Esophagus squamous epithelium (tissue), 5 donors: ENCODE measurements at regions not wholly inside any gene's neighbourhood (a gene's known extent, or its start where the extent isn't known, plus 50 kb on each side); places are given as distances from the start of the nearest gene placed in this dataset.

Source experiments
- DNase-seq: peaks from one replicate; lab custom pipeline; 2025; lab: John Stamatoyannopoulos, UW
- H3K27ac ChIP-seq, 4 donors: fragments of 200-600 bp; sonication (generic); one replicate each; pipeline ENCODE4 v1.5.1; 2016 to 2019; ENCODE audit warnings: mild to moderate bottlenecking in 1 of 4
- H3K27me3 ChIP-seq, 4 donors: fragments of 200-600 bp; sonication (generic); 1 replicate in 3 of 4; 2 replicates in 1 of 4; pipeline versions ENCODE4 v1.5.1 to v1.6.0; 2017 to 2021; ENCODE audit warnings: antibody characterized with exemption in 1 of 4
- H3K36me3 ChIP-seq, 3 donors: fragments of 200-600 bp; sonication (generic); one replicate each; pipeline ENCODE4 v1.5.1; 2016 to 2019
- H3K4me1 ChIP-seq, 3 donors: fragments of 200-600 bp; sonication (generic); one replicate each; pipeline ENCODE4 v1.5.1; 2017 to 2019
- H3K4me3 ChIP-seq, 4 donors: fragments of 200-600 bp; sonication (generic); 1 replicate in 3 of 4; 2 replicates in 1 of 4; pipeline ENCODE4 v1.5.1; 2016 to 2019; ENCODE audit warnings: mild to moderate bottlenecking in 2 of 4, moderate library complexity in 1 of 4
- H3K9me3 ChIP-seq, 3 donors: fragments of 200-600 bp; sonication (generic); one replicate each; pipeline ENCODE4 v1.5.1; 2016 to 2019
- CTCF ChIP-seq, 6 experiments: fragments of 450-650 bp in 4 of 6; fragments of 200-600 bp in 2 of 6; sonication (generic) in 2 of 6; IDR thresholded peaks; one replicate each; pipeline ENCODE4 v1.5.1; 2016 to 2019; ENCODE audit warnings: antibody characterized with exemption in 6 of 6, mild to moderate bottlenecking in 4 of 6, moderate library complexity in 4 of 6
- POLR2A ChIP-seq, 4 donors: fragments of 450-650 bp; IDR thresholded peaks; one replicate each; pipeline ENCODE4 v1.6.1; 2017; ENCODE audit warnings: antibody characterized with exemption in 4 of 4, mild to moderate bottlenecking in 4 of 4, moderate library complexity in 3 of 4
- WGBS, 2 donors: methylation state at CpG; one replicate each; pipeline ENCODE4 v1.1.5; 2018; 5-methylcytosine and 5-hydroxymethylcytosine counted together
- intact Hi-C: fragments of 100-400 bp; cut with DNase I; formaldehyde crosslinking; loops from one replicate; pipeline ENCODE4 v1.15.0; 2022
- donor health status: DM: yes; HTN: yes; CAD: no.

GRCh38 chr18:41537666-41538065 lies 417.4 kb upstream of the PIK3C3 start:
- intact Hi-C loops, result no loop called here
- Histone ChIP-seq H3K9me3 (no peaks in the 10 kb centered on the region), H3K27ac (no peak overlapping the region), H3K36me3 (no peaks in the 10 kb centered on the region), H3K4me1 (no peaks in the 10 kb centered on the region), H3K27me3 (no peaks in the 10 kb centered on the region), H3K4me3 (no peak overlapping the region)
- WGBS, 2 donors, result 40% methylated on average over 3 of the region's 3 CpGs
- DNase-seq, result no peak
- TF ChIP-seq CTCF (IDR thresholded peaks at IDR 0.05) (no peak), POLR2A (IDR thresholded peaks at IDR 0.05) (no peak)

- H3K9me3 ChIP-seq, result no peaks in the 10 kb centered on the region
- H3K36me3 ChIP-seq, result no peaks in the 10 kb centered on the region
- no peaks in the 10 kb centered on the region for H3K27me3 ChIP-seq
- intact Hi-C loops, result no loop called here
- no peaks in the 10 kb centered on the region for H3K4me1 ChIP-seq
- DNase-seq, result no peak
- no peak overlapping the region for H3K4me3 ChIP-seq
- H3K27ac ChIP-seq, result no peak overlapping the region
- TF ChIP-seq POLR2A (IDR thresholded peaks at IDR 0.05) (no peak), CTCF (IDR thresholded peaks at IDR 0.05) (no peak)
- 50 to 55% methylated on average over 6 of the region's 6 CpGs for WGBS, 2 donors
Measured at GRCh38 chr18:41532344-41533086, 422.5 kb upstream of the PIK3C3 start.

- DNase-seq, result no peak
- H3K27me3 ChIP-seq, result no peaks in the 10 kb centered on the region
- H3K4me3 ChIP-seq, result no peak overlapping the region
- intact Hi-C loops, result no loop called here
- H3K4me1 ChIP-seq, result no peaks in the 10 kb centered on the region
- H3K9me3 ChIP-seq, result no peaks in the 10 kb centered on the region
- no peak overlapping the region for H3K27ac ChIP-seq
- WGBS, 2 donors, result 81 to 88% methylated on average over 1 of the region's 1 CpG
- no peaks in the 10 kb centered on the region for H3K36me3 ChIP-seq
- TF ChIP-seq CTCF (IDR thresholded peaks at IDR 0.05), result no peak
- no peak for TF ChIP-seq POLR2A (IDR thresholded peaks at IDR 0.05)
Measured at GRCh38 chr18:41530970-41531369, 424.1 kb upstream of the PIK3C3 start.

GRCh38 chr18:41529093-41529492 lies 425.9 kb upstream of the PIK3C3 start:
- no peak for DNase-seq
- Histone ChIP-seq H3K4me1 (no peaks in the 10 kb centered on the region), H3K36me3 (no peaks in the 10 kb centered on the region), H3K9me3 (no peaks in the 10 kb centered on the region), H3K4me3 (no peak overlapping the region), H3K27me3 (no peaks in the 10 kb centered on the region), H3K27ac (no peak overlapping the region)
- TF ChIP-seq CTCF (IDR thresholded peaks at IDR 0.05) (no peak), POLR2A (IDR thresholded peaks at IDR 0.05) (no peak)
- WGBS, 2 donors, result 82 to 90% methylated on average over 2 of the region's 2 CpGs
- intact Hi-C loops, result no loop called here

- intact Hi-C loops, result no loop called here
- Histone ChIP-seq H3K36me3 (no peaks in the 10 kb centered on the region), H3K4me1 (no peaks in the 10 kb centered on the region), H3K27ac (no peak overlapping the region), H3K4me3 (no peak overlapping the region), H3K9me3 (no peaks in the 10 kb centered on the region), H3K27me3 (no peaks in the 10 kb centered on the region)
- DNase-seq, result no peak
- TF ChIP-seq CTCF (IDR thresholded peaks at IDR 0.05) (no peak), POLR2A (IDR thresholded peaks at IDR 0.05) (no peak)
- 44 to 72% methylated on average over 1 of the region's 1 CpG for WGBS, 2 donors
Measured at GRCh38 chr18:41526054-41526453, 429.0 kb upstream of the PIK3C3 start.
